ENCODE measurements at regions not wholly inside any gene's neighbourhood (a gene's known extent, or its start where the extent isn't known, plus 50 kb on each side); places are given as distances from the start of the nearest gene placed in this dataset.
"Not testable (repeated sequence)": the region's sequence is repeated elsewhere in the genome, so short reads cannot be mapped to it uniquely, and the experiment has no call there.

GRCh38 chr1:173257805-173258204, 50.7 kb upstream of the TNFSF4 start:
- DNase-seq (ENCODE audit: low spot score in 2 of 2) (no peak), FAIRE-seq (no peak)

GRCh38 chr1:173258479-173259264, 51.5 kb upstream of the TNFSF4 start:
- FAIRE-seq: no peak
- DNase-seq (ENCODE audit: low spot score in 2 of 2): no peak

- FAIRE-seq; DNase-seq (ENCODE audit: low spot score in 2 of 2): not testable (repeated sequence)
Measured at GRCh38 chr1:173260329-173260728, 53.2 kb upstream of the TNFSF4 start.

GRCh38 chr1:173266841-173267240, 59.7 kb upstream of the TNFSF4 start:
- DNase-seq (ENCODE audit: low spot score in 2 of 2) (no peak), FAIRE-seq (no peak)

- FAIRE-seq (no peak), DNase-seq (ENCODE audit: low spot score in 2 of 2) (no peak)
Measured at GRCh38 chr1:173267453-173267945, 60.4 kb upstream of the TNFSF4 start.

GRCh38 chr1:173268261-173268660, 61.1 kb upstream of the TNFSF4 start:
- FAIRE-seq (no peak), DNase-seq (ENCODE audit: low spot score in 2 of 2) (no peak)

- FAIRE-seq: no peak
- DNase-seq (ENCODE audit: low spot score in 2 of 2): no peak
Measured at GRCh38 chr1:173268786-173269277, 61.7 kb upstream of the TNFSF4 start.

- DNase-seq (ENCODE audit: low spot score in 2 of 2) (no peak), FAIRE-seq (no peak)
Measured at GRCh38 chr1:173269490-173270230, 62.5 kb upstream of the TNFSF4 start.

- no peak for DNase-seq (ENCODE audit: low spot score in 2 of 2)
- no peak for FAIRE-seq
Measured at GRCh38 chr1:173270243-173270642, 63.1 kb upstream of the TNFSF4 start.

GRCh38 chr1:173271021-173271420, 63.9 kb upstream of the TNFSF4 start:
- not testable (repeated sequence) for FAIRE-seq

GRCh38 chr1:173275496-173275895, 68.4 kb upstream of the TNFSF4 start:
- FAIRE-seq (no peak), DNase-seq (ENCODE audit: low spot score in 2 of 2) (no peak)

More at GRCh38 chr1:173271021-173271420, 63.9 kb upstream of the TNFSF4 start:
- not testable (repeated sequence) for DNase-seq (ENCODE audit: low spot score in 2 of 2)

GRCh38 chr1:173276922-173277800, 70.0 kb upstream of the TNFSF4 start:
- DNase-seq (ENCODE audit: low spot score in 2 of 2) (no peak), FAIRE-seq (no peak)

GRCh38 chr1:173280899-173281660, 73.9 kb upstream of the TNFSF4 start:
- FAIRE-seq (no peak), DNase-seq (ENCODE audit: low spot score in 2 of 2) (no peak)

- no peak for DNase-seq (ENCODE audit: low spot score in 2 of 2)
- no peak for FAIRE-seq
Measured at GRCh38 chr1:173285048-173285447, 77.9 kb upstream of the TNFSF4 start.

GRCh38 chr1:173287785-173288184, 80.7 kb upstream of the TNFSF4 start:
- FAIRE-seq: no peak
- DNase-seq (ENCODE audit: low spot score in 2 of 2): no peak

- FAIRE-seq (no peak), DNase-seq (ENCODE audit: low spot score in 2 of 2) (no peak)
Measured at GRCh38 chr1:173293756-173294155, 86.6 kb upstream of the TNFSF4 start.

- no peak for FAIRE-seq
- no peak for DNase-seq (ENCODE audit: low spot score in 2 of 2)
Measured at GRCh38 chr1:173294843-173295242, 87.7 kb upstream of the TNFSF4 start.

GRCh38 chr1:173295391-173295790, 88.3 kb upstream of the TNFSF4 start:
- no peak for DNase-seq (ENCODE audit: low spot score in 2 of 2)
- no peak for FAIRE-seq

- no peak for FAIRE-seq
- DNase-seq (ENCODE audit: low spot score in 2 of 2): no peak
Measured at GRCh38 chr1:173295995-173296394, 88.9 kb upstream of the TNFSF4 start.
